B cell (primary cell): ENCODE measurements at regions not wholly inside any gene's neighbourhood (a gene's known extent, or its start where the extent isn't known, plus 50 kb on each side); places are given as distances from the start of the nearest gene placed in this dataset.

Source experiments
- ATAC-seq: fragments of 200-7000 bp; cut with Tn5 transposase; one replicate; pipeline ENCODE4 v1.10.0; 2021; ENCODE audit warnings: low read depth, mild to moderate bottlenecking, moderate number of reproducible peaks, moderate library complexity
- CTCF ChIA-PET: fragments of 350-600 bp; sonication (Branson Sonifier 250); formaldehyde crosslinking; loops from one replicate; lab custom pipeline; 2021; ENCODE audit warnings: antibody characterized with exemption, inconsistent platforms; lab: Charles Lee
- POLR2A ChIA-PET: fragments of 350-600 bp; sonication (Branson Sonifier 250); formaldehyde crosslinking; loops from one replicate; lab custom pipeline; 2021; ENCODE audit warnings: antibody characterized with exemption; lab: Charles Lee
- DNase-seq: peaks from one replicate; pipeline ENCODE4 v3.0.0; 2013
- H2AFZ ChIP-seq: 2 replicates; pipeline ENCODE4 v1.6.1; 2012; ENCODE audit warnings: mild to moderate bottlenecking, low read depth, low read length; ENCODE audit not compliant: insufficient read depth, poor library complexity, severe bottlenecking
- H3K27ac ChIP-seq, 2 donors: 1 replicate in 1 of 2; 2 replicates in 1 of 2; pipeline ENCODE4 v1.5.1; 2012 to 2013; ENCODE audit warnings: low read length in 2 of 2, mild to moderate bottlenecking in 2 of 2, moderate library complexity in 1 of 2
- H3K27me3 ChIP-seq, 4 experiments: fragments of 200-600 bp in 1 of 4; sonication (generic) in 1 of 4; replicated peaks in 1 of 4; 1 replicate in 2 of 4; 2 replicates in 2 of 4; pipeline versions ENCODE4 v1.6.1 to v1.7.0; 2013 to 2016; ENCODE audit warnings: low read length in 3 of 4, mild to moderate bottlenecking in 2 of 4, mixed read lengths in 1 of 4, moderate library complexity in 1 of 4; ENCODE audit not compliant: insufficient read depth in 4 of 4, control insufficient read depth in 3 of 4; ENCODE audit errors: control extremely low read depth in 1 of 4
- H3K36me3 ChIP-seq, 2 experiments: replicated peaks in 1 of 2; 1 replicate in 1 of 2; 2 replicates in 1 of 2; pipeline versions ENCODE4 v1.6.1 to v1.7.1; 2013; ENCODE audit warnings: low read length in 1 of 2; ENCODE audit not compliant: insufficient read depth in 2 of 2, control insufficient read depth in 1 of 2; ENCODE audit errors: control extremely low read depth in 1 of 2, extremely low read depth in 1 of 2
- H3K4me1 ChIP-seq, 2 donors: fragments of 200-600 bp in 1 of 2; sonication (generic) in 1 of 2; 1 replicate in 1 of 2; 2 replicates in 1 of 2; pipeline versions ENCODE4 v1.5.1 to v1.6.1; 2013 to 2017; ENCODE audit warnings: low read length in 2 of 2; ENCODE audit not compliant: control insufficient read depth in 2 of 2, insufficient read depth in 2 of 2
- H3K4me2 ChIP-seq: replicated peaks from 2 replicates; pipeline ENCODE3; 2012; ENCODE audit warnings: mild to moderate bottlenecking, low read depth, low read length; ENCODE audit not compliant: poor library complexity, severe bottlenecking
- H3K4me3 ChIP-seq, 5 experiments: fragments of 200-600 bp in 1 of 5; sonication (generic) in 1 of 5; 1 replicate in 3 of 5; 2 replicates in 2 of 5; pipeline versions ENCODE4 v1.5.1 to v1.7.0; 2011 to 2016; ENCODE audit warnings: low read length in 4 of 5, mild to moderate bottlenecking in 4 of 5, low read depth in 2 of 5, control low read depth in 1 of 5, moderate library complexity in 1 of 5; ENCODE audit not compliant: insufficient read depth in 1 of 5; ENCODE audit errors: control extremely low read depth in 1 of 5, extremely low read depth in 1 of 5
- H3K79me2 ChIP-seq: fragments of 200-600 bp; sonication (generic); one replicate; pipeline ENCODE4 v1.6.0; 2016; ENCODE audit warnings: low read length; ENCODE audit not compliant: control insufficient read depth, insufficient read depth
- H3K9ac ChIP-seq: fragments of 200-600 bp; sonication (generic); 2 replicates; pipeline ENCODE4 v1.6.1; 2017; ENCODE audit warnings: mild to moderate bottlenecking, low read length, moderate library complexity
- H3K9me3 ChIP-seq, 3 donors: one replicate each; pipeline versions ENCODE4 v1.6.1 to v1.7.1; 2013; ENCODE audit warnings: low read length in 2 of 3; ENCODE audit not compliant: control insufficient read depth in 2 of 3, insufficient read depth in 1 of 3; ENCODE audit errors: control extremely low read depth in 1 of 3
- H4K20me1 ChIP-seq: 2 replicates; pipeline ENCODE4 v1.6.0; 2012; ENCODE audit warnings: mild to moderate bottlenecking, low read length; ENCODE audit not compliant: insufficient read depth, control insufficient read depth, poor library complexity, severe bottlenecking
- H3K27ac Mint-ChIP-seq: one replicate; pipeline ENCODE4 v1.8.0; 2021; ENCODE audit warnings: mixed read lengths
- H3K27me3 Mint-ChIP-seq: one replicate; pipeline ENCODE4 v1.8.0; 2021; ENCODE audit warnings: mixed read lengths
- H3K4me1 Mint-ChIP-seq: one replicate; pipeline ENCODE4 v1.8.0; 2021; ENCODE audit warnings: mixed read lengths
- H3K4me3 Mint-ChIP-seq: one replicate; pipeline ENCODE4 v1.8.0; 2021; ENCODE audit warnings: mixed read lengths
- H3K9me3 Mint-ChIP-seq: one replicate; pipeline ENCODE4 v1.8.0; 2022; ENCODE audit warnings: mixed read lengths; ENCODE audit not compliant: insufficient read depth
- EZH2 ChIP-seq: IDR thresholded peaks from 2 replicates; pipeline ENCODE4 v1.6.1; 2012; ENCODE audit warnings: borderline replicate concordance, low read depth, mild to moderate bottlenecking, moderate library complexity, low read length; ENCODE audit not compliant: insufficient read depth, poor library complexity, severe bottlenecking
- WGBS: methylation state at CpG from one replicate; pipeline ENCODE4 v1.1.5; 2013; ENCODE audit warnings: missing lambda C conversion rate; ENCODE audit not compliant: insufficient coverage; 5-methylcytosine and 5-hydroxymethylcytosine counted together
- intact Hi-C: fragments of 100-400 bp; cut with micrococcal nuclease; formaldehyde crosslinking; loops from one replicate; pipeline ENCODE4 v1.10.0; 2022
- TF ChIP-seq, protein P1 (sequence below): fragments of 200-600 bp; IDR thresholded peaks from one replicate; pipeline ENCODE4 v1.8.0; 2022; ENCODE audit warnings: antibody characterized with exemption, mild to moderate bottlenecking

DNA sequence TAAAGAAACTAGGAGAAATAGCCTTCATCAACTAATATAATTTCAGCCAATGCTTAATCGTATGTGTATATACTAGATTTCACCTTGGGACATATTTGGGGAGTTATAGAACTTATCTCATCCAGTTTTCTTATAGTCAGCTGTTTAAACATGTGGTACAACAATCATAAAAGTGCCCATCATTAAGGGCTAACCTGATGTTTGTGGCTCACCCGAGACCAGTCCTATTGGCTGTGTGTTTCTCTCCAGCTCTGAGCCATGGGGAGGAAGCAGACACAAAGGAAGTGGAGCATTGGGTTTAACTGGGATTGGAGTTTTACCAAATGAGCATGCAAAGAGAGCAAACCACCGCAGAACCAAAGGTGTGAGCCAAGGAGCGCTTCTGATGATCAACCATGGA lies 114.3 kb upstream of the KLF12 start:
- H3K4me1 Mint-ChIP-seq = no peaks in the 10 kb centered on the region
- no peak for TF ChIP-seq EZH2
- TF ChIP-seq, protein P1, sequence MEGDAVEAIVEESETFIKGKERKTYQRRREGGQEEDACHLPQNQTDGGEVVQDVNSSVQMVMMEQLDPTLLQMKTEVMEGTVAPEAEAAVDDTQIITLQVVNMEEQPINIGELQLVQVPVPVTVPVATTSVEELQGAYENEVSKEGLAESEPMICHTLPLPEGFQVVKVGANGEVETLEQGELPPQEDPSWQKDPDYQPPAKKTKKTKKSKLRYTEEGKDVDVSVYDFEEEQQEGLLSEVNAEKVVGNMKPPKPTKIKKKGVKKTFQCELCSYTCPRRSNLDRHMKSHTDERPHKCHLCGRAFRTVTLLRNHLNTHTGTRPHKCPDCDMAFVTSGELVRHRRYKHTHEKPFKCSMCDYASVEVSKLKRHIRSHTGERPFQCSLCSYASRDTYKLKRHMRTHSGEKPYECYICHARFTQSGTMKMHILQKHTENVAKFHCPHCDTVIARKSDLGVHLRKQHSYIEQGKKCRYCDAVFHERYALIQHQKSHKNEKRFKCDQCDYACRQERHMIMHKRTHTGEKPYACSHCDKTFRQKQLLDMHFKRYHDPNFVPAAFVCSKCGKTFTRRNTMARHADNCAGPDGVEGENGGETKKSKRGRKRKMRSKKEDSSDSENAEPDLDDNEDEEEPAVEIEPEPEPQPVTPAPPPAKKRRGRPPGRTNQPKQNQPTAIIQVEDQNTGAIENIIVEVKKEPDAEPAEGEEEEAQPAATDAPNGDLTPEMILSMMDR = no peak
- no peak overlapping the region for H3K4me3 Mint-ChIP-seq
- ChIA-PET CTCF (interaction anchor here (0.6 kb wide), 1 partner anchor 30 kb away, joined by 3 read pairs; no protein-coding TSS in a partner anchor), POLR2A (no interaction called here)
- Histone ChIP-seq H3K36me3 (no peaks in the 10 kb centered on the region), H3K9ac (no peak overlapping the region), H4K20me1 (no peaks in the 10 kb centered on the region), H3K27me3 (peaks cover 0 to 10% (median 1%) of the 10 kb centered on the region in 4 experiments), H3K27ac (no peak overlapping the region), H3K4me1 (no peaks in the 10 kb centered on the region), H3K79me2 (no peaks in the 10 kb centered on the region), H3K4me2 (no peak overlapping the region), H3K9me3 (no peaks in the 10 kb centered on the region), H3K4me3 (no peak overlapping the region), H2AFZ (no peak overlapping the region)
- H3K27me3 Mint-ChIP-seq = peaks cover 26% of the 10 kb centered on the region
- H3K27ac Mint-ChIP-seq = no peak overlapping the region
- intact Hi-C loops = no loop called here
- no peak for DNase-seq
- peaks cover 4% of the 10 kb centered on the region for H3K9me3 Mint-ChIP-seq
- ATAC-seq = no peak
- 89% methylated on average over 3 of the region's 4 CpGs for WGBS

DNA sequence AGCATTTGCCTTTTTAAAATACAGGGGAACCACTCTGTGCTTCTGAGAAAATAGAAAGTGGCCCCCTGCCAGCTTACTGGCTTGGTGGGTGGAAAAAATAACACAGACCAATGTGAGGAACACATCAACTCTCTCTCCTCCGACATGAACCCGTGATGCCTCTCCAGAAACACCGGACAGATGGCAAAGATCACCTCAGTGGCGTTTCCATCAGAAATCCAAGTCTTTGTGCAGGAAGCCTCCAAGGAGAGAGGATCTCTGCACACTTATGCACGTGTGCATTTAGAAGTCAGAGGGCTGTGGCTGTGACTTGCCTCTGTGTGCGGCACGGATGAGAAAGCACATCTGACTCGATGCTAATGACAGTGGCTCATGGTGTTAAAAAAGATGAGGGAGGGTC lies 112.3 kb upstream of the KLF12 start:
- Histone ChIP-seq H3K27ac (no peak overlapping the region), H3K9me3 (no peaks in the 10 kb centered on the region), H3K79me2 (no peaks in the 10 kb centered on the region), H3K9ac (no peak overlapping the region), H3K4me3 (no peak overlapping the region), H2AFZ (no peak overlapping the region), H3K36me3 (no peaks in the 10 kb centered on the region), H3K4me2 (no peak overlapping the region), H3K27me3 (peaks cover 0 to 14% (median 1%) of the 10 kb centered on the region in 4 experiments), H3K4me1 (no peaks in the 10 kb centered on the region), H4K20me1 (no peaks in the 10 kb centered on the region)
- ChIA-PET POLR2A (no interaction called here), CTCF (no interaction called here)
- H3K9me3 Mint-ChIP-seq = peaks cover 4% of the 10 kb centered on the region
- TF ChIP-seq EZH2 = no peak
- TF ChIP-seq, protein P1 = no peak
- ATAC-seq (no peak), DNase-seq (no peak)
- 82% methylated on average over 4 of the region's 8 CpGs for WGBS
- intact Hi-C loops = no loop called here
- H3K27me3 Mint-ChIP-seq = peaks cover 26% of the 10 kb centered on the region
- H3K4me1 Mint-ChIP-seq = no peaks in the 10 kb centered on the region
- H3K27ac Mint-ChIP-seq = no peak overlapping the region
- H3K4me3 Mint-ChIP-seq = no peak overlapping the region
